Keratinocyte (primary cell): ENCODE measurements at regions not wholly inside any gene's neighbourhood (a gene's known extent, or its start where the extent isn't known, plus 50 kb on each side); places are given as distances from the start of the nearest gene placed in this dataset.

Experiments
- DNase-seq: peaks from one replicate; pipeline ENCODE4 v3.0.0-alpha.2; 2011; ENCODE audit warnings: low read depth, missing footprints, low spot score
- FAIRE-seq: peaks from 2 replicates; lab custom pipeline; 2011; peaks lifted over from hg19 to GRCh38; lab: Jason Lieb, UNC
- H2AFZ ChIP-seq: 2 replicates; pipeline ENCODE4 v1.6.0; 2012; ENCODE audit warnings: low read length, control low read depth, inconsistent platforms; ENCODE audit not compliant: control insufficient read depth
- H3K27ac ChIP-seq: 2 replicates; pipeline ENCODE4 v1.5.1; 2011; ENCODE audit warnings: low read length; ENCODE audit not compliant: control insufficient read depth, insufficient read depth
- H3K27me3 ChIP-seq: 3 replicates; pipeline ENCODE4 v1.6.0; 2011; ENCODE audit warnings: low read length; ENCODE audit not compliant: control insufficient read depth, insufficient read depth; ENCODE audit errors: extremely low read depth
- H3K36me3 ChIP-seq, 2 experiments: 2 replicates in 1 of 2; 3 replicates in 1 of 2; pipeline ENCODE4 v1.5.1; 2011; ENCODE audit warnings: low read length in 2 of 2, mild to moderate bottlenecking in 1 of 2; ENCODE audit not compliant: control insufficient read depth in 2 of 2, insufficient read depth in 2 of 2; ENCODE audit errors: extremely low read depth in 1 of 2
- H3K4me1 ChIP-seq: 3 replicates; pipeline ENCODE4 v1.5.1; 2011; ENCODE audit warnings: low read length; ENCODE audit not compliant: control insufficient read depth, insufficient read depth; ENCODE audit errors: extremely low read depth
- H3K4me2 ChIP-seq: 3 replicates; pipeline ENCODE4 v1.6.0; 2011; ENCODE audit warnings: low read depth, low read length; ENCODE audit not compliant: control insufficient read depth, insufficient read depth; ENCODE audit errors: extremely low read depth
- H3K4me3 ChIP-seq, 3 experiments: fragments of 200-600 bp in 1 of 3; sonication (generic) in 1 of 3; 2 replicates in 2 of 3; 3 replicates in 1 of 3; pipeline ENCODE4 v1.5.1; 2011 to 2016; ENCODE audit warnings: low read length in 3 of 3, mild to moderate bottlenecking in 3 of 3, control low read depth in 2 of 3, inconsistent platforms in 1 of 3, low read depth in 1 of 3, mixed read lengths in 1 of 3, mixed run types in 1 of 3, moderate library complexity in 1 of 3; ENCODE audit not compliant: control insufficient read depth in 2 of 3, insufficient read depth in 2 of 3; ENCODE audit errors: extremely low read depth in 1 of 3
- H3K79me2 ChIP-seq: 2 replicates; pipeline ENCODE4 v1.6.0; 2012; ENCODE audit warnings: low read length; ENCODE audit not compliant: control insufficient read depth, insufficient read depth
- H3K9ac ChIP-seq: 3 replicates; pipeline ENCODE4 v1.6.0; 2011; ENCODE audit warnings: low read length; ENCODE audit not compliant: control insufficient read depth, insufficient read depth; ENCODE audit errors: extremely low read depth
- H3K9me1 ChIP-seq: 3 replicates; pipeline ENCODE4 v1.6.0; 2011; ENCODE audit warnings: low read length; ENCODE audit not compliant: control insufficient read depth, insufficient read depth; ENCODE audit errors: extremely low read depth
- H3K9me3 ChIP-seq: 2 replicates; pipeline ENCODE4 v1.5.1; 2012; ENCODE audit warnings: low read depth, low read length; ENCODE audit not compliant: control insufficient read depth
- H4K20me1 ChIP-seq: 3 replicates; pipeline ENCODE4 v1.6.0; 2011; ENCODE audit warnings: low read length; ENCODE audit not compliant: control insufficient read depth, insufficient read depth; ENCODE audit errors: extremely low read depth
- CTCF ChIP-seq, 3 experiments: IDR thresholded peaks in 1 of 3; conservative IDR thresholded peaks in 1 of 3; optimal IDR thresholded peaks in 1 of 3; 2 replicates in 2 of 3; 3 replicates in 1 of 3; pipeline versions ENCODE3 to v1.5.1; 2011; ENCODE audit warnings: low read length in 3 of 3, mild to moderate bottlenecking in 3 of 3, moderate library complexity in 2 of 3, control low read depth in 1 of 3, inconsistent platforms in 1 of 3; ENCODE audit not compliant: insufficient read depth in 2 of 3; ENCODE audit errors: extremely low read depth in 1 of 3
- EZH2 ChIP-seq: IDR thresholded peaks from one replicate; pipeline ENCODE4 v1.6.1; 2012; ENCODE audit warnings: inconsistent platforms, mild to moderate bottlenecking, low read length, moderate library complexity
- dilution Hi-C: fragments of 300-500 bp; cut with MboI; formaldehyde crosslinking; loops from one replicate; pipeline ENCODE4 v1.7.0; 2020; ENCODE audit warnings: low sequenced_read_pairs; ENCODE audit not compliant: extremely low pct_ligation_motif_present

- Histone ChIP-seq H3K4me1 (no peaks in the 10 kb centered on the region), H3K36me3 (no peaks in the 10 kb centered on the region), H3K4me3 (no peak overlapping the region), H3K27ac (no peak overlapping the region), H3K79me2 (no peaks in the 10 kb centered on the region), H3K4me2 (no peak overlapping the region), H4K20me1 (no peaks in the 10 kb centered on the region), H3K9ac (no peak overlapping the region), H2AFZ (no peak overlapping the region), H3K9me3 (no peaks in the 10 kb centered on the region), H3K27me3 (no peaks in the 10 kb centered on the region), H3K9me1 (no peaks in the 10 kb centered on the region)
- dilution Hi-C loops: no loop called here
- FAIRE-seq: no peak
- no peak for DNase-seq
- TF ChIP-seq EZH2 (no peak), CTCF (optimal IDR thresholded peaks at IDR 0.05 in 1 of 3, IDR thresholded peaks at IDR 0.05 in 1 of 3, conservative IDR thresholded peaks at IDR 0.05 in 1 of 3; ENCODE audit: extremely low read depth in 1 of 3, insufficient read depth in 2 of 3, low read length in 3 of 3) (no peak)
Observed at GRCh38 chr5:38663249-38663648, 106.8 kb upstream of the LIFR start.

- no peaks in the 10 kb centered on the region for H3K9me3 ChIP-seq
- H3K36me3 ChIP-seq: no peaks in the 10 kb centered on the region
- TF ChIP-seq CTCF (optimal IDR thresholded peaks at IDR 0.05 in 1 of 3, IDR thresholded peaks at IDR 0.05 in 1 of 3, conservative IDR thresholded peaks at IDR 0.05 in 1 of 3; ENCODE audit: extremely low read depth in 1 of 3, insufficient read depth in 2 of 3, low read length in 3 of 3) (peak; percentile 54 to 76 (median 61)), EZH2 (no peak)
- H3K27ac ChIP-seq: no peak overlapping the region
- no peaks in the 10 kb centered on the region for H4K20me1 ChIP-seq
- FAIRE-seq (peak; percentile 17), DNase-seq (no peak)
- H3K4me1 ChIP-seq: no peaks in the 10 kb centered on the region
- H3K79me2 ChIP-seq: no peaks in the 10 kb centered on the region
- no peaks in the 10 kb centered on the region for H3K9me1 ChIP-seq
- no peaks in the 10 kb centered on the region for H3K27me3 ChIP-seq
- no peak overlapping the region for H3K9ac ChIP-seq
- no peak overlapping the region for H2AFZ ChIP-seq
- no peak overlapping the region for H3K4me2 ChIP-seq
- no peak overlapping the region for H3K4me3 ChIP-seq
- dilution Hi-C loops: no loop called here
Observed at GRCh38 chr5:38666668-38667498, 110.4 kb upstream of the LIFR start.
